Glutamatergic neuron (in vitro differentiated cells): ENCODE measurements at regions not wholly inside any gene's neighbourhood (a gene's known extent, or its start where the extent isn't known, plus 50 kb on each side); places are given as distances from the start of the nearest gene placed in this dataset.

ENCODE experiments used
- DNase-seq: peaks from one replicate; pipeline ENCODE4 v3.0.0; 2022
- H3K27ac Mint-ChIP-seq: one replicate; pipeline ENCODE4 v1.8.0; 2020; ENCODE audit warnings: mild to moderate bottlenecking, mixed read lengths, inconsistent platforms; ENCODE audit not compliant: unreplicated experiment
- H3K27me3 Mint-ChIP-seq: one replicate; pipeline ENCODE4 v1.8.0; 2020; ENCODE audit warnings: mild to moderate bottlenecking, moderate library complexity, mixed read lengths, inconsistent platforms; ENCODE audit not compliant: unreplicated experiment
- H3K36me3 Mint-ChIP-seq: one replicate; pipeline ENCODE4 v1.8.0; 2020; ENCODE audit warnings: mild to moderate bottlenecking, mixed read lengths, inconsistent platforms; ENCODE audit not compliant: unreplicated experiment
- H3K4me1 Mint-ChIP-seq: one replicate; pipeline ENCODE4 v1.8.0; 2020; ENCODE audit warnings: mild to moderate bottlenecking, low read depth, mixed read lengths, inconsistent platforms; ENCODE audit not compliant: unreplicated experiment
- H3K4me3 Mint-ChIP-seq: one replicate; pipeline ENCODE4 v1.8.0; 2020; ENCODE audit warnings: mild to moderate bottlenecking, mixed read lengths, inconsistent platforms; ENCODE audit not compliant: unreplicated experiment
- H3K9me3 Mint-ChIP-seq: one replicate; pipeline ENCODE4 v1.8.0; 2020; ENCODE audit warnings: mild to moderate bottlenecking, moderate library complexity, mixed read lengths, inconsistent platforms; ENCODE audit not compliant: unreplicated experiment
- TF ChIP-seq, protein P1 (sequence below): fragments of 200-600 bp; sonication (generic); IDR thresholded peaks from one replicate; pipeline ENCODE4 v1.5.0; 2021; ENCODE audit not compliant: partially characterized antibody, unreplicated experiment

DNA sequence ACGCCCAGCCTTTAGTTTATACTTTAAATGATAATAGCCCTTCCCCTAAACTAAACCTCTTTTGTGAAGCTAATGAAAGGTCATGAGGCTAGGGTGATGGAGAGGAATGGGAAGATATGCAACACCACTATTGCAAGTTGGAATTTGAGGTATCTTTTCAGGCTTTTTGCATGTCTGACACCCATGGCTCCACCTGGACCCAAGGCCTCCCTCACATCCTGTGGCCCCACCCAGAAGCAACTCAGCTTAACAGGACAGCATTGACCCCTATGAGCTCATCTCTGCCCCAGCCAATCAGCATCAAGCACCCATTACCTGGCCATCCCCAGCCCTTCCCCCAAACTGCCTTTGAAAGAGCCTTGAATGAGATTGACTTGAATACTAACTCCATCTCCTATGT, 674.2 kb upstream of the NRP1 start:
- no peak overlapping the region for H3K27ac Mint-ChIP-seq
- no peaks in the 10 kb centered on the region for H3K4me1 Mint-ChIP-seq
- TF ChIP-seq, protein P1, sequence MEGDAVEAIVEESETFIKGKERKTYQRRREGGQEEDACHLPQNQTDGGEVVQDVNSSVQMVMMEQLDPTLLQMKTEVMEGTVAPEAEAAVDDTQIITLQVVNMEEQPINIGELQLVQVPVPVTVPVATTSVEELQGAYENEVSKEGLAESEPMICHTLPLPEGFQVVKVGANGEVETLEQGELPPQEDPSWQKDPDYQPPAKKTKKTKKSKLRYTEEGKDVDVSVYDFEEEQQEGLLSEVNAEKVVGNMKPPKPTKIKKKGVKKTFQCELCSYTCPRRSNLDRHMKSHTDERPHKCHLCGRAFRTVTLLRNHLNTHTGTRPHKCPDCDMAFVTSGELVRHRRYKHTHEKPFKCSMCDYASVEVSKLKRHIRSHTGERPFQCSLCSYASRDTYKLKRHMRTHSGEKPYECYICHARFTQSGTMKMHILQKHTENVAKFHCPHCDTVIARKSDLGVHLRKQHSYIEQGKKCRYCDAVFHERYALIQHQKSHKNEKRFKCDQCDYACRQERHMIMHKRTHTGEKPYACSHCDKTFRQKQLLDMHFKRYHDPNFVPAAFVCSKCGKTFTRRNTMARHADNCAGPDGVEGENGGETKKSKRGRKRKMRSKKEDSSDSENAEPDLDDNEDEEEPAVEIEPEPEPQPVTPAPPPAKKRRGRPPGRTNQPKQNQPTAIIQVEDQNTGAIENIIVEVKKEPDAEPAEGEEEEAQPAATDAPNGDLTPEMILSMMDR: no peak
- DNase-seq: no peak
- peaks cover 6% of the 10 kb centered on the region for H3K9me3 Mint-ChIP-seq
- no peaks in the 10 kb centered on the region for H3K27me3 Mint-ChIP-seq
- H3K4me3 Mint-ChIP-seq: no peak overlapping the region
- peaks cover 7% of the 10 kb centered on the region for H3K36me3 Mint-ChIP-seq

DNA sequence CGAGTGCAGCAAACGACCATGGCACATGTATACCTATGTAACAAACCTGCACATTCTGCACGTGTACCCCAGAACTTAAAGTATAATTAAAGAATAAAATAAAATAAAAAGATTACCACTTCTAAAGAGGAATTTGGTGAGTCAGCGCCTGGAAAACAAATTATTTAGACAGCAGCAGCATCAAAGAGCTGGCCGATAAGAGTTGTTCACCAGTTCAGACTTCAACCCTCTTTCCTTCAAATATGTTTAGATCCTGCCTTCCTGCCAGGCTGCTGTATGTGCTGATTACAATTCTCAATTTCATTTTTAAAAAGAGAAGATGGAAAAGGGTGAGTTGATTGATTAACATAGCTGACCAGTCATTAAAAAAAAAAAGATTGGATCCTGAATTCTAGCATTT, 672.0 kb upstream of the NRP1 start:
- TF ChIP-seq, protein P1: no peak

DNA sequence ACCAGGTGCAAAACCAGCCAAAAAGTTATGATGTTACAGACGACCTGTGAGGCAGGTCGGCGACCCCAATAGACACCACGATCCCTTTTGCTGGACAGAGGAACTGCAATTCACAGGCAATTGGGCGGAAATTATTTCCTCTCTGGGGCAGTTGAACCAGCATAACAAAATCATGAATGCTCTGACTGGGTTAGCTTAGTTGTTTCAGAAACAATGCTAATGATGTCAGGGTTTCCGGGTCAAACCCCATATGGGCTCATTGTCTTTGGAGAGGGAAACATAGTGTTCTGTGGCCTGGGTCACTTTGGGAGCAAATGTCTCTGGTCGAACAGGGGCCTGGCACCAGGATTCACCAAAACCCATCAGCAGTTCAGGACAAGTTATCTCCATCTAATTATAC, 669.1 kb upstream of the NRP1 start:
- no peak overlapping the region for H3K27ac Mint-ChIP-seq
- no peaks in the 10 kb centered on the region for H3K4me1 Mint-ChIP-seq
- no peak overlapping the region for H3K4me3 Mint-ChIP-seq
- peaks cover 2% of the 10 kb centered on the region for H3K9me3 Mint-ChIP-seq
- H3K27me3 Mint-ChIP-seq: peaks cover 2% of the 10 kb centered on the region
- TF ChIP-seq, protein P1: no peak
- no peaks in the 10 kb centered on the region for H3K36me3 Mint-ChIP-seq
- no peak for DNase-seq

More for the DNA sequence above, 672.0 kb upstream of the NRP1 start:
- Mint-ChIP-seq H3K4me1 (no peaks in the 10 kb centered on the region), H3K9me3 (peaks cover 3% of the 10 kb centered on the region), H3K4me3 (no peak overlapping the region), H3K27ac (no peak overlapping the region), H3K36me3 (peaks cover 4% of the 10 kb centered on the region), H3K27me3 (no peaks in the 10 kb centered on the region)
- no peak for DNase-seq

DNA sequence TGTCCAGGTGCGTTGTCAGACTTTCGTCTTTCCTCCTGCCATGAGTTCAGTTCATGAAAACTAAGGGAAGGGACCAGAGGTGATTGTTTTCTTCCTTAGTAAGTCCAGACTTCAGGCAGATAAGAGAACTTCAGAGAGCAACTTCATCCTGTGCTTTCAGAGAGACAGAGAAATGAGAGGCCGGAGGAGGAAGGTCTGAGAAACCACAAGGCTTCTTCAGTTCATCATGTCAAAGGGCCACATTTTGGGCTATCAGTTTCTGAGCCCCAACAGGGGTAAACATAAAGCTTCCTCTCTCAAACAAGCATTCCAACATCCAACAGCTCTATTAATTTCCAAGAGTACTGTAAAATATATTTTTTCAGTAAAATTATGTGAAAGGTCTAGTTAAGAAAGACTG, 668.4 kb upstream of the NRP1 start:
- Mint-ChIP-seq H3K36me3 (no peaks in the 10 kb centered on the region), H3K9me3 (peaks cover 2% of the 10 kb centered on the region), H3K4me1 (no peaks in the 10 kb centered on the region), H3K27me3 (peaks cover 2% of the 10 kb centered on the region), H3K27ac (no peak overlapping the region), H3K4me3 (no peak overlapping the region)
- no peak for DNase-seq
- TF ChIP-seq, protein P1: no peak

DNA sequence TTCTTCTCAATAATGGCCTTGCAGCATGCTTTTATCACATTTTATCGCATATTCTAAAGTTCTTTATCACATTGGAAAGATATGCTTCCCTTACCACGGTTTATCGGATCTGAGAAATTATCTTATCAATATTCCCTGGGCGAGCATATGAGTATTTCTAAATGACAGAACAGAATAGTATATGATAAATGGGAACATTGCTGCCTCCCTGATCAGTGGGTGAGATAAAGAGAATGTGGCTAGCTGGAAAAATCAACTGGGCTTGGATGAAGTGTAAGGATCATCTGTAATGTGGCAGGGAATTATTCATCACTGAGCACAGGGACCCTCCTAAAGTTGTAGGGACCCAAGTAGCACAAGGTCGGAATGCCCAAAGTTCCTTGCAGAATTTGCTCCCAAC, 667.4 kb upstream of the NRP1 start:
- no peak overlapping the region for H3K4me3 Mint-ChIP-seq
- DNase-seq: no peak
- no peaks in the 10 kb centered on the region for H3K36me3 Mint-ChIP-seq
- no peak overlapping the region for H3K27ac Mint-ChIP-seq
- no peaks in the 10 kb centered on the region for H3K4me1 Mint-ChIP-seq
- H3K27me3 Mint-ChIP-seq: peaks cover 2% of the 10 kb centered on the region
- peaks cover 2% of the 10 kb centered on the region for H3K9me3 Mint-ChIP-seq
- TF ChIP-seq, protein P1: no peak
